Endodermal cell (in vitro differentiated cells): ENCODE measurements at regions not wholly inside any gene's neighbourhood (a gene's known extent, or its start where the extent isn't known, plus 50 kb on each side); places are given as distances from the start of the nearest gene placed in this dataset.

Experiments used
- DNase-seq: peaks from one replicate; pipeline ENCODE4 v3.0.0-alpha.2; 2017
- H3K27ac ChIP-seq: 2 replicates; pipeline ENCODE4 v1.5.1; 2013; ENCODE audit warnings: mild to moderate bottlenecking, low read depth, low read length, moderate library complexity
- H3K27me3 ChIP-seq: 2 replicates; pipeline ENCODE4 v1.6.1; 2013; ENCODE audit warnings: mild to moderate bottlenecking, low read length, moderate library complexity; ENCODE audit not compliant: insufficient read depth, control insufficient read depth, poor library complexity, severe bottlenecking
- H3K36me3 ChIP-seq: 2 replicates; pipeline ENCODE4 v1.7.0; 2013; ENCODE audit warnings: mild to moderate bottlenecking, low read length, moderate library complexity; ENCODE audit not compliant: control insufficient read depth, insufficient read depth
- H3K4me1 ChIP-seq: one replicate; pipeline ENCODE4 v1.7.0; 2013; ENCODE audit warnings: low read length; ENCODE audit not compliant: control insufficient read depth, insufficient read depth
- H3K4me3 ChIP-seq: 2 replicates; pipeline ENCODE4 v1.5.1; 2013; ENCODE audit warnings: mild to moderate bottlenecking, low read length, moderate library complexity
- H3K9ac ChIP-seq: 2 replicates; pipeline ENCODE4 v1.6.1; 2013; ENCODE audit warnings: mild to moderate bottlenecking, low read length, moderate library complexity; ENCODE audit not compliant: poor library complexity, severe bottlenecking; ENCODE audit errors: extremely low read depth
- H3K9me3 ChIP-seq: 2 replicates; pipeline ENCODE4 v1.6.1; 2013; ENCODE audit warnings: mild to moderate bottlenecking, low read length, moderate library complexity; ENCODE audit not compliant: control insufficient read depth
- H3K27ac Mint-ChIP-seq: 2 replicates; pipeline ENCODE4 v1.8.0; 2020; ENCODE audit warnings: mixed read lengths
- H3K27me3 Mint-ChIP-seq: 2 replicates; pipeline ENCODE4 v1.8.0; 2021; ENCODE audit warnings: mild to moderate bottlenecking, mixed read lengths; ENCODE audit not compliant: insufficient read depth
- H3K36me3 Mint-ChIP-seq: 2 replicates; pipeline ENCODE4 v1.8.0; 2020; ENCODE audit warnings: low read depth, mixed read lengths
- H3K4me1 Mint-ChIP-seq: 2 replicates; pipeline ENCODE4 v1.8.0; 2020; ENCODE audit warnings: mixed read lengths
- H3K4me3 Mint-ChIP-seq: 2 replicates; pipeline ENCODE4 v1.8.0; 2020; ENCODE audit warnings: mild to moderate bottlenecking, moderate library complexity, mixed read lengths
- H3K9me3 Mint-ChIP-seq: 2 replicates; pipeline ENCODE4 v1.8.0; 2020; ENCODE audit warnings: mild to moderate bottlenecking, mixed read lengths
- WGBS, 2 experiments: methylation state at CpG; one replicate each; pipeline versions ENCODE4 v1.1.5 to v1.1.7; 2013; ENCODE audit warnings: missing lambda C conversion rate in 2 of 2, mixed read lengths in 1 of 2; ENCODE audit not compliant: insufficient coverage in 1 of 2, insufficient read length in 1 of 2; 5-methylcytosine and 5-hydroxymethylcytosine counted together
- TF ChIP-seq, protein P1 (sequence below): fragments of 200-600 bp; sonication (generic); conservative IDR thresholded peaks from 2 replicates; pipeline ENCODE4 v1.5.0; 2021; ENCODE audit warnings: antibody characterized with exemption, mild to moderate bottlenecking

DNA sequence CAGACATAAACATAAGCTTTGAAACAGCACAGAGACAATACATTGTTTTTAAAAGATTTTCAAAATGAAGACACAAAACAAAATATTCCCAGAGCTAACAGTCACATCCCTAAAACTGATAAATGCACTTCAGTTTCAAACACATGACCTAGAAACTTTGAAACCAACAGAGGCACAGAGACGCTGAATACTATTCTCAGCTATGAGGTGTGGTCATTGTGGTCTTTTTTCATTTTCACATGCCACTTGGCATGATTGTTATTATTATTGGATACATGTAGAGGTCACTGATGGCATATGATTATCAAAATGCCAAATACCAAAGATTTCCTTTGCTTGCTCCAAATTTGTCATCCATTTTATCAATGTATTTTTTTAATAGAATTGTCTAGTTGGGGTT, 306.9 kb downstream of the QKI start:
- TF ChIP-seq, protein P1, sequence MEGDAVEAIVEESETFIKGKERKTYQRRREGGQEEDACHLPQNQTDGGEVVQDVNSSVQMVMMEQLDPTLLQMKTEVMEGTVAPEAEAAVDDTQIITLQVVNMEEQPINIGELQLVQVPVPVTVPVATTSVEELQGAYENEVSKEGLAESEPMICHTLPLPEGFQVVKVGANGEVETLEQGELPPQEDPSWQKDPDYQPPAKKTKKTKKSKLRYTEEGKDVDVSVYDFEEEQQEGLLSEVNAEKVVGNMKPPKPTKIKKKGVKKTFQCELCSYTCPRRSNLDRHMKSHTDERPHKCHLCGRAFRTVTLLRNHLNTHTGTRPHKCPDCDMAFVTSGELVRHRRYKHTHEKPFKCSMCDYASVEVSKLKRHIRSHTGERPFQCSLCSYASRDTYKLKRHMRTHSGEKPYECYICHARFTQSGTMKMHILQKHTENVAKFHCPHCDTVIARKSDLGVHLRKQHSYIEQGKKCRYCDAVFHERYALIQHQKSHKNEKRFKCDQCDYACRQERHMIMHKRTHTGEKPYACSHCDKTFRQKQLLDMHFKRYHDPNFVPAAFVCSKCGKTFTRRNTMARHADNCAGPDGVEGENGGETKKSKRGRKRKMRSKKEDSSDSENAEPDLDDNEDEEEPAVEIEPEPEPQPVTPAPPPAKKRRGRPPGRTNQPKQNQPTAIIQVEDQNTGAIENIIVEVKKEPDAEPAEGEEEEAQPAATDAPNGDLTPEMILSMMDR = no peak
- DNase-seq = no peak
- H3K4me3 ChIP-seq = no peak overlapping the region
- H3K9ac ChIP-seq = no peak overlapping the region
- H3K4me1 ChIP-seq = no peaks in the 10 kb centered on the region
- peaks cover 33% of the 10 kb centered on the region for H3K27me3 Mint-ChIP-seq
- no peaks in the 10 kb centered on the region for H3K9me3 Mint-ChIP-seq
- H3K27me3 ChIP-seq = peaks cover 17% of the 10 kb centered on the region
- WGBS, 2 experiments = 100% methylated on average over 1 of the region's 1 CpG; no CpG with 5 or more reads in 1 of the 2 experiments
- H3K36me3 ChIP-seq = no peaks in the 10 kb centered on the region
- no peaks in the 10 kb centered on the region for H3K4me1 Mint-ChIP-seq
- no peak overlapping the region for H3K4me3 Mint-ChIP-seq
- H3K27ac Mint-ChIP-seq = no peak overlapping the region
- no peaks in the 10 kb centered on the region for H3K9me3 ChIP-seq
- H3K36me3 Mint-ChIP-seq = no peaks in the 10 kb centered on the region
- no peak overlapping the region for H3K27ac ChIP-seq

GRCh38 chr6:163720460-163721235, 306.1 kb downstream of the QKI start:
- H3K27ac Mint-ChIP-seq = no peak overlapping the region
- TF ChIP-seq, protein P1 = no peak
- no peaks in the 10 kb centered on the region for H3K9me3 Mint-ChIP-seq

DNA sequence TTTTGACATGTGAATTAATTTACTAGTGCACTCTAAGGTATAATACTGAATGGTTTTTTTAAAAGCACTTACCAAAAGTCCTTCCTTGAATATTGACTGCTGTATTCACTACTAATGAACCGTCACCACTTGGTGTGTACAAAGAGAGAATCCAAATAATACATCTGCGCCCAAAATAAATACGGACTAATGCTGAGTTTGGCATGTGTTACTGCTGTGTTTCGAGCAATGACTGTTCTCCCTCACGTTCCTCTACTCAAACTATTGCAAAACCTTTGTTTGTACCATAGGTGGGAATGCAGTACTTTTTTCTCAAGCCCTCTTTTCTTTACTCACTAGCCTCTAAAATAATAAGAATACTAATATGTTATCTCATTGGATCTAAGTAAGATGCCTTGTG, 305.5 kb downstream of the QKI start:
- Histone ChIP-seq H3K36me3 (no peaks in the 10 kb centered on the region), H3K27ac (no peak overlapping the region), H3K27me3 (peaks cover 3% of the 10 kb centered on the region), H3K4me1 (no peaks in the 10 kb centered on the region), H3K9ac (no peak overlapping the region), H3K9me3 (no peaks in the 10 kb centered on the region), H3K4me3 (no peak overlapping the region)
- Mint-ChIP-seq H3K4me1 (no peaks in the 10 kb centered on the region), H3K9me3 (no peaks in the 10 kb centered on the region), H3K27ac (no peak overlapping the region), H3K27me3 (peaks cover 24% of the 10 kb centered on the region), H3K36me3 (no peaks in the 10 kb centered on the region), H3K4me3 (no peak overlapping the region)
- TF ChIP-seq, protein P1 = no peak
- WGBS, 2 experiments = 92 to 94% methylated on average over 5 of the region's 5 CpGs
- no peak for DNase-seq

More at GRCh38 chr6:163720460-163721235, 306.1 kb downstream of the QKI start:
- no peaks in the 10 kb centered on the region for H3K4me1 Mint-ChIP-seq
- Histone ChIP-seq H3K4me3 (no peak overlapping the region), H3K9me3 (no peaks in the 10 kb centered on the region), H3K36me3 (no peaks in the 10 kb centered on the region), H3K27ac (no peak overlapping the region), H3K4me1 (no peaks in the 10 kb centered on the region), H3K27me3 (peaks cover 9% of the 10 kb centered on the region), H3K9ac (no peak overlapping the region)
- no peak for DNase-seq
- peaks cover 26% of the 10 kb centered on the region for H3K27me3 Mint-ChIP-seq
- H3K36me3 Mint-ChIP-seq = no peaks in the 10 kb centered on the region
- H3K4me3 Mint-ChIP-seq = no peak overlapping the region
- WGBS, 2 experiments = 85 to 92% methylated on average over 4 of the region's 4 CpGs
